ENCODE measurements at regions not wholly inside any gene's neighbourhood (a gene's known extent, or its start where the extent isn't known, plus 50 kb on each side); places are given as distances from the start of the nearest gene placed in this dataset.

DNA sequence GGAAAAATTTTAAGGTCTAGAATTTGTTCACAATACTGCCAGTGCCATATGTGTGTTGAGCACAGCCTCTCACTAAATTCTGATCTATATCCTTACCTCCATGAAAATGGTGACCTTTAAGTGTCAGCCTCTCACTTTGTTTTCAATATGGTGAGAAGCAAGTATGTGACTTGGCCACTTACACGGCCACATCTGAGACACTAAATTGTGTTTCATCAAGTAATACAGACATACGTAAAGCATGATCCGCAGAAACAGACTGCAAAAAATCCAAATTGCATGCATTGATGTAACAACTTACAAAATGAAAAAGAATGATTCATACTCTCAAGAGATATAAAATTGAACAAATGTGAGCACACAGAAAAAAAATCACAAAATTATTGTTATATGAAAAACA, 55.2 kb upstream of the UGP2 start:
- no CpG with 5 or more reads among the region's 3 CpGs for WGBS (ENCODE audit: extremely low coverage, insufficient coverage, insufficient read length)
- Histone ChIP-seq H4K8ac (ENCODE audit: low read depth, low read length) (no peak overlapping the region), H3K4me3 (ENCODE audit: low read depth, low read length) (no peak overlapping the region), H2BK120ac (ENCODE audit: insufficient read depth, low read length, poor library complexity) (no peak overlapping the region), H4K91ac (ENCODE audit: low read depth, low read length) (no peak overlapping the region), H3K36me3 (ENCODE audit: control insufficient read depth in 1 of 2, insufficient read depth in 2 of 2, low read length in 2 of 2) (no peaks in the 10 kb centered on the region), H2BK12ac (ENCODE audit: low read length) (no peak overlapping the region), H2AK5ac (ENCODE audit: low read length) (no peak overlapping the region), H3K14ac (ENCODE audit: low read length) (no peak overlapping the region), H3K27me3 (ENCODE audit: insufficient read depth, low read length) (no peaks in the 10 kb centered on the region), H3K23ac (ENCODE audit: low read length) (no peak overlapping the region), H2AFZ (ENCODE audit: insufficient read depth, low read length, poor library complexity) (no peak overlapping the region), H3K79me2 (ENCODE audit: control insufficient read depth, insufficient read depth, low read length, poor library complexity) (no peaks in the 10 kb centered on the region), H3K4me1 (ENCODE audit: control insufficient read depth in 1 of 2, insufficient read depth in 2 of 2, low read length in 2 of 2) (peaks cover 0 to 4% of the 10 kb centered on the region in 2 experiments), H3K79me1 (ENCODE audit: low read length) (peaks cover 2% of the 10 kb centered on the region), H3K27ac (ENCODE audit: low read depth, low read length) (no peak overlapping the region), H3K9me3 (ENCODE audit: insufficient read depth, low read depth, low read length) (no peaks in the 10 kb centered on the region), H3K18ac (ENCODE audit: low read length) (no peak overlapping the region), H4K12ac (ENCODE audit: low read depth, low read length) (no peak overlapping the region), H3K4ac (ENCODE audit: low read depth, low read length) (no peak overlapping the region), H2BK5ac (ENCODE audit: low read depth, low read length, poor library complexity) (no peak overlapping the region), H3K9ac (ENCODE audit: low read length) (no peak overlapping the region), H3K4me2 (ENCODE audit: low read length) (no peak overlapping the region)
- no peak for DNase-seq

GRCh38 chr2:63788071-63788470, 53.6 kb upstream of the UGP2 start:
- Histone ChIP-seq H3K4me2 (ENCODE audit: low read length) (no peak overlapping the region), H3K27ac (ENCODE audit: low read depth, low read length) (no peak overlapping the region), H3K36me3 (ENCODE audit: control insufficient read depth in 1 of 2, insufficient read depth in 2 of 2, low read length in 2 of 2) (no peaks in the 10 kb centered on the region), H3K4me1 (ENCODE audit: control insufficient read depth in 1 of 2, insufficient read depth in 2 of 2, low read length in 2 of 2) (peaks cover 0 to 8% of the 10 kb centered on the region in 2 experiments), H4K8ac (ENCODE audit: low read depth, low read length) (no peak overlapping the region), H3K9me3 (ENCODE audit: insufficient read depth, low read depth, low read length) (peaks cover 2% of the 10 kb centered on the region), H3K23ac (ENCODE audit: low read length) (no peak overlapping the region), H2AFZ (ENCODE audit: insufficient read depth, low read length, poor library complexity) (no peak overlapping the region), H3K79me2 (ENCODE audit: control insufficient read depth, insufficient read depth, low read length, poor library complexity) (no peaks in the 10 kb centered on the region), H4K91ac (ENCODE audit: low read depth, low read length) (no peak overlapping the region), H3K4me3 (ENCODE audit: low read depth, low read length) (no peak overlapping the region), H4K12ac (ENCODE audit: low read depth, low read length) (no peak overlapping the region), H3K18ac (ENCODE audit: low read length) (no peak overlapping the region), H3K27me3 (ENCODE audit: insufficient read depth, low read length) (no peaks in the 10 kb centered on the region), H3K14ac (ENCODE audit: low read length) (no peak overlapping the region), H3K4ac (ENCODE audit: low read depth, low read length) (no peak overlapping the region), H3K9ac (ENCODE audit: low read length) (no peak overlapping the region), H2AK5ac (ENCODE audit: low read length) (no peak overlapping the region), H2BK5ac (ENCODE audit: low read depth, low read length, poor library complexity) (no peak overlapping the region), H3K79me1 (ENCODE audit: low read length) (peaks cover 5% of the 10 kb centered on the region), H2BK12ac (ENCODE audit: low read length) (no peak overlapping the region), H2BK120ac (ENCODE audit: insufficient read depth, low read length, poor library complexity) (no peak overlapping the region)
- no peak for DNase-seq
- no CpG with 5 or more reads among the region's 3 CpGs for WGBS (ENCODE audit: extremely low coverage, insufficient coverage, insufficient read length)

DNA sequence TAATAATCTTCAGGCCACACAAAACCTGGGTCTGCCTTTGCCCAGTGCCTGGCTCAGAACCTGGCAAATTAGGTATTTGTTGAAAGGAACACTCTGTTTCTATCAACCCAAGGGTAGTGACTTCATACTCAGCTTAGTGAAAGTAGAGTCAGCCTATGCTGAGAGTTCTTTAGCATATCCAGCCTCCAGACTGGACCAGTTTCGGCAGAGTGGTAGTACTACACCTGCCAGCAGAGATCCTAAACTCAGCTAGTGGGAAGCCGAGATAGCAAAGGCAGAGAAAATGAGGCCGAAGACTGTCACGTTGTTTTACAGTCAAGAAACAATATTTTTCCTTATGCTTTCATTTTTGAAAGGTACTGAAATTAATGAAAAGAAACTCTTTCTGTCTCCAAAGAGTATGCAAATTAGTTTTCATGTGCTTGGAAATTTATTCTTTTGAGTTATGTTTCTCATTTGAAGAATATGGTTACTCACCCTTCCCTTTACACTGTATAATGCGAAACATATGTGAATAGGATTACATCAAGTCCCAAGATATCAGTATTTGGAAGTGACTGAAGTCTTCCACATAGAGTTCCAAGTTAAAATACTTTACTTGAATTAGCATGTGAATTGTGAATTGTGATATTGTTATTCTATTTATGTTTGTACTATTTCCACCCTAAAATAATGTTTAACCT, 52.2 kb upstream of the UGP2 start:
- Histone ChIP-seq H2BK5ac (ENCODE audit: low read depth, low read length, poor library complexity) (no peak overlapping the region), H2BK120ac (ENCODE audit: insufficient read depth, low read length, poor library complexity) (no peak overlapping the region), H3K4ac (ENCODE audit: low read depth, low read length) (no peak overlapping the region), H3K4me2 (ENCODE audit: low read length) (no peak overlapping the region), H3K36me3 (ENCODE audit: control insufficient read depth in 1 of 2, insufficient read depth in 2 of 2, low read length in 2 of 2) (no peaks in the 10 kb centered on the region), H3K4me3 (ENCODE audit: low read depth, low read length) (no peak overlapping the region), H3K9me3 (ENCODE audit: insufficient read depth, low read depth, low read length) (peaks cover 2% of the 10 kb centered on the region), H3K79me2 (ENCODE audit: control insufficient read depth, insufficient read depth, low read length, poor library complexity) (no peaks in the 10 kb centered on the region), H3K14ac (ENCODE audit: low read length) (no peak overlapping the region), H3K79me1 (ENCODE audit: low read length) (peaks cover 5% of the 10 kb centered on the region), H4K12ac (ENCODE audit: low read depth, low read length) (no peak overlapping the region), H3K18ac (ENCODE audit: low read length) (no peak overlapping the region), H3K23ac (ENCODE audit: low read length) (no peak overlapping the region), H4K91ac (ENCODE audit: low read depth, low read length) (no peak overlapping the region), H2BK12ac (ENCODE audit: low read length) (no peak overlapping the region), H4K8ac (ENCODE audit: low read depth, low read length) (no peak overlapping the region), H2AK5ac (ENCODE audit: low read length) (no peak overlapping the region), H3K27ac (ENCODE audit: low read depth, low read length) (no peak overlapping the region), H3K4me1 (ENCODE audit: control insufficient read depth in 1 of 2, insufficient read depth in 2 of 2, low read length in 2 of 2) (peaks cover 0 to 8% of the 10 kb centered on the region in 2 experiments), H3K27me3 (ENCODE audit: insufficient read depth, low read length) (no peaks in the 10 kb centered on the region), H3K9ac (ENCODE audit: low read length) (no peak overlapping the region), H2AFZ (ENCODE audit: insufficient read depth, low read length, poor library complexity) (no peak overlapping the region)
- DNase-seq: no peak
- WGBS (ENCODE audit: extremely low coverage, insufficient coverage, insufficient read length): no CpG with 5 or more reads among the region's 5 CpGs

DNA sequence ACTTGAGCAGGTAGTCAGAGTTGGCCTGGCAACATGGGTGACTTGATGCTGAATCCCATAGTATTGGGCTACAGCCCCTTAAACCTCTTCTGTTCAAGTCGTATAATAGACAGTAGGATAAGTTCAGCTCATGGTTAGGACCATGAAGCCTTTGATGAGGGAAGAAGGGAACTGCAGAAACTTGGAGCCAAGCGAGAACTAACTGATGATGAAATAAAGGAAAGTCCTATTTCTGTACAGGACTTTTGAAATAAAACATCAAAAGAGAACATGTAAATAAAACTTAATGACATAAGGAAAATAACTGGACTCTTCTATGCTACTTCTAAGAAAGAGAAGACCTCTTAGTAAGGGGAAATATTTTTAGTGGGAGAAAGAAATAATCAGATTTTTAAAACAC, 51.2 kb upstream of the UGP2 start:
- H3K79me2 ChIP-seq (ENCODE audit: control insufficient read depth, insufficient read depth, low read length, poor library complexity): no peaks in the 10 kb centered on the region
- peaks cover 0 to 8% of the 10 kb centered on the region in 2 experiments for H3K4me1 ChIP-seq (ENCODE audit: control insufficient read depth in 1 of 2, insufficient read depth in 2 of 2, low read length in 2 of 2)
- no CpG with 5 or more reads among the region's 2 CpGs for WGBS (ENCODE audit: extremely low coverage, insufficient coverage, insufficient read length)

More for the DNA sequence above, 51.2 kb upstream of the UGP2 start:
- Histone ChIP-seq H4K91ac (ENCODE audit: low read depth, low read length) (no peak overlapping the region), H3K23ac (ENCODE audit: low read length) (no peak overlapping the region), H3K79me1 (ENCODE audit: low read length) (peaks cover 5% of the 10 kb centered on the region), H3K4me3 (ENCODE audit: low read depth, low read length) (no peak overlapping the region), H3K36me3 (ENCODE audit: control insufficient read depth in 1 of 2, insufficient read depth in 2 of 2, low read length in 2 of 2) (no peaks in the 10 kb centered on the region), H2AFZ (ENCODE audit: insufficient read depth, low read length, poor library complexity) (no peak overlapping the region), H2BK12ac (ENCODE audit: low read length) (no peak overlapping the region), H3K18ac (ENCODE audit: low read length) (no peak overlapping the region), H2AK5ac (ENCODE audit: low read length) (no peak overlapping the region), H3K9ac (ENCODE audit: low read length) (no peak overlapping the region), H3K4ac (ENCODE audit: low read depth, low read length) (no peak overlapping the region), H3K9me3 (ENCODE audit: insufficient read depth, low read depth, low read length) (peaks cover 2% of the 10 kb centered on the region), H4K12ac (ENCODE audit: low read depth, low read length) (no peak overlapping the region), H2BK120ac (ENCODE audit: insufficient read depth, low read length, poor library complexity) (no peak overlapping the region), H3K27me3 (ENCODE audit: insufficient read depth, low read length) (no peaks in the 10 kb centered on the region), H3K4me2 (ENCODE audit: low read length) (no peak overlapping the region), H4K8ac (ENCODE audit: low read depth, low read length) (no peak overlapping the region), H3K27ac (ENCODE audit: low read depth, low read length) (no peak overlapping the region), H3K14ac (ENCODE audit: low read length) (no peak overlapping the region), H2BK5ac (ENCODE audit: low read depth, low read length, poor library complexity) (no peak overlapping the region)
- DNase-seq: no peak

Data from trophoblast cell (in vitro differentiated cells and primary cell).